Panc1 (cell line): ENCODE measurements at regions not wholly inside any gene's neighbourhood (a gene's known extent, or its start where the extent isn't known, plus 50 kb on each side); places are given as distances from the start of the nearest gene placed in this dataset.

ENCODE experiments used
- ATAC-seq: fragments of 200-7000 bp; cut with Tn5 transposase; 2 replicates; pipeline ENCODE4 v1.9.1; 2020; ENCODE audit warnings: mild to moderate bottlenecking, moderate library complexity
- BruUV-seq: library from RNA; stranded (reverse); fragments of 400-500 nt; replicated peaks from 2 replicates; lab custom pipeline; 2021; lab: Mats Ljungman, UMichigan
- CTCF ChIA-PET: fragments of 300-600 bp; sonication (Branson Sonifier 250); formaldehyde crosslinking; loops from one replicate; lab custom pipeline; 2022; ENCODE audit warnings: antibody characterized with exemption; lab: Charles Lee
- POLR2A ChIA-PET: fragments of 300-600 bp; sonication (Branson Sonifier 250); formaldehyde crosslinking; loops from one replicate; lab custom pipeline; 2022; ENCODE audit warnings: antibody characterized with exemption; lab: Charles Lee
- DNase-seq: peaks from one replicate; pipeline ENCODE4 v3.0.0-alpha.2; 2010; ENCODE audit warnings: low read depth, low spot score
- H3K27ac ChIP-seq: 2 replicates; pipeline ENCODE4 v1.5.1; 2011; ENCODE audit warnings: mild to moderate bottlenecking, low read length, inconsistent platforms
- H3K27me3 ChIP-seq: fragments of 200-500 bp; sonication (Bioruptor generic); 2 replicates; pipeline ENCODE4 v1.6.0; 2014; ENCODE audit warnings: low read length, inconsistent platforms; ENCODE audit not compliant: control insufficient read depth, insufficient read depth
- H3K36me3 ChIP-seq: fragments of 200-500 bp; sonication (Bioruptor generic); 2 replicates; pipeline ENCODE4 v1.5.1; 2014; ENCODE audit warnings: inconsistent platforms, mild to moderate bottlenecking, low read length, moderate library complexity; ENCODE audit not compliant: control insufficient read depth, insufficient read depth
- H3K4me1 ChIP-seq: 2 replicates; pipeline ENCODE4 v1.5.1; 2011; ENCODE audit warnings: inconsistent platforms, mild to moderate bottlenecking, low read length, moderate library complexity; ENCODE audit not compliant: control insufficient read depth, insufficient read depth
- H3K4me3 ChIP-seq, 2 experiments: 2 replicates each; pipeline ENCODE4 v1.5.1; 2011 to 2012; ENCODE audit warnings: low read depth in 2 of 2, low read length in 2 of 2, mild to moderate bottlenecking in 2 of 2, inconsistent platforms in 1 of 2, moderate library complexity in 1 of 2
- H3K9me3 ChIP-seq: fragments of 200-500 bp; sonication (Bioruptor generic); 2 replicates; pipeline ENCODE4 v1.5.1; 2014; ENCODE audit warnings: low read depth, mild to moderate bottlenecking, inconsistent platforms, low read length, moderate library complexity; ENCODE audit not compliant: control insufficient read depth, insufficient read depth
- CTCF ChIP-seq: fragments of 450-650 bp; IDR thresholded peaks from 2 replicates; pipeline ENCODE4 v1.5.1; 2017; ENCODE audit warnings: mild to moderate bottlenecking
- POLR2AphosphoS5 ChIP-seq: IDR thresholded peaks from 2 replicates; pipeline ENCODE4 v1.6.1; 2012; ENCODE audit warnings: mild to moderate bottlenecking, low read depth, low read length, moderate library complexity
- REST ChIP-seq, 2 experiments: IDR thresholded peaks; 2 replicates each; pipeline ENCODE4 v1.6.1; 2011 to 2012; ENCODE audit warnings: low read depth in 2 of 2, control low read depth in 1 of 2, low read length in 1 of 2, mild to moderate bottlenecking in 1 of 2, moderate library complexity in 1 of 2; ENCODE audit not compliant: insufficient read depth in 1 of 2
- SIN3A ChIP-seq: IDR thresholded peaks from 2 replicates; pipeline ENCODE4 v1.6.1; 2012; ENCODE audit warnings: low read depth, mild to moderate bottlenecking, low read length, moderate library complexity, borderline replicate concordance; ENCODE audit not compliant: insufficient read depth
- TCF7L2 ChIP-seq: IDR thresholded peaks from 2 replicates; pipeline ENCODE4 v1.6.1; 2011; ENCODE audit warnings: mild to moderate bottlenecking, low read depth, low read length, inconsistent platforms
- in situ Hi-C: cut with HindIII; loops from 2 replicates; pipeline ENCODE4 v1.10.0; 2016; ENCODE audit warnings: low sequenced_read_pairs, low pct_unique_long_range_greater_than_20kb
- intact Hi-C: fragments of 100-400 bp; cut with micrococcal nuclease; formaldehyde crosslinking; loops from one replicate; pipeline ENCODE4 v1.10.0; 2022; ENCODE audit not compliant: unreplicated experiment

- CTCF ChIA-PET = no interaction called here
- in situ Hi-C loops = no loop called here
- Histone ChIP-seq H3K27ac (no peak overlapping the region), H3K4me3 (no peak overlapping the region), H3K27me3 (no peaks in the 10 kb centered on the region), H3K4me1 (no peaks in the 10 kb centered on the region), H3K9me3 (no peaks in the 10 kb centered on the region), H3K36me3 (no peaks in the 10 kb centered on the region)
- no TSS peak for BruUV-seq
- DNase-seq (no peak), ATAC-seq (no peak)
- intact Hi-C loops = no loop called here
- TF ChIP-seq SIN3A (no peak), POLR2AphosphoS5 (no peak), REST (IDR thresholded peaks at IDR 0.05; ENCODE audit: insufficient read depth in 1 of 2, low read depth in 2 of 2, low read length in 1 of 2) (no peak), TCF7L2 (no peak), CTCF (no peak)
- POLR2A ChIA-PET = no interaction called here
These were observed 323.6 kb upstream of the PODXL start for GRCh38 chr7:131880078-131880477.

GRCh38 chr7:131879424-131879823 is 323.0 kb upstream of the PODXL start:
- DNase-seq (no peak), ATAC-seq (no peak)
- Histone ChIP-seq H3K9me3 (no peaks in the 10 kb centered on the region), H3K4me1 (no peaks in the 10 kb centered on the region), H3K36me3 (no peaks in the 10 kb centered on the region), H3K27ac (no peak overlapping the region), H3K27me3 (no peaks in the 10 kb centered on the region), H3K4me3 (no peak overlapping the region)
- TF ChIP-seq REST (IDR thresholded peaks at IDR 0.05; ENCODE audit: insufficient read depth in 1 of 2, low read depth in 2 of 2, low read length in 1 of 2) = no peak
- TF ChIP-seq CTCF = no peak
- TF ChIP-seq POLR2AphosphoS5 = no peak
- TF ChIP-seq TCF7L2 = no peak
- TF ChIP-seq SIN3A = no peak
- intact Hi-C loops (no loop called here), in situ Hi-C loops (no loop called here)
- CTCF ChIA-PET = no interaction called here
- BruUV-seq = no TSS peak
- POLR2A ChIA-PET = no interaction called here
